Stimulated activated naive B cell treated with anti-CD40 and anti-IgM and Interleukin-4, amounts not matched to agents 10 μg/mL and 1 μg/mL and 100 μg/mL, for 72 hours (primary cell): ENCODE measurements at regions not wholly inside any gene's neighbourhood (a gene's known extent, or its start where the extent isn't known, plus 50 kb on each side); places are given as distances from the start of the nearest gene placed in this dataset.

Experiments
- ATAC-seq, 2 donors: fragments of 150-1000 bp; cut with Tn5 transposase; replicated peaks; 2 replicates each; pipeline ENCODE4 v1.10.0; 2021; ENCODE audit warnings: moderate library complexity in 1 of 2
- DNase-seq: peaks from one replicate; pipeline ENCODE4 v3.0.0; 2021
- H3K27ac Mint-ChIP-seq: one replicate; pipeline ENCODE4 v1.8.0; 2022; ENCODE audit warnings: mild to moderate bottlenecking, mixed read lengths
- H3K27me3 Mint-ChIP-seq, 2 donors: one replicate each; pipeline ENCODE4 v1.8.0; 2022; ENCODE audit warnings: mixed read lengths in 2 of 2
- H3K36me3 Mint-ChIP-seq, 2 donors: one replicate each; pipeline ENCODE4 v1.8.0; 2022; ENCODE audit warnings: mixed read lengths in 2 of 2, mild to moderate bottlenecking in 1 of 2
- H3K4me1 Mint-ChIP-seq, 2 donors: one replicate each; pipeline ENCODE4 v1.8.0; 2022; ENCODE audit warnings: mixed read lengths in 2 of 2, mild to moderate bottlenecking in 1 of 2
- H3K4me3 Mint-ChIP-seq, 2 donors: one replicate each; pipeline ENCODE4 v1.8.0; 2022; ENCODE audit warnings: mild to moderate bottlenecking in 2 of 2, mixed read lengths in 2 of 2, moderate library complexity in 1 of 2
- H3K9me3 Mint-ChIP-seq, 2 donors: one replicate each; pipeline ENCODE4 v1.8.0; 2022; ENCODE audit warnings: mixed read lengths in 2 of 2, mild to moderate bottlenecking in 1 of 2

- no peak overlapping the region for H3K4me3 Mint-ChIP-seq
- H3K36me3 Mint-ChIP-seq, result no peaks in the 10 kb centered on the region
- H3K9me3 Mint-ChIP-seq, result no peaks in the 10 kb centered on the region
- H3K27ac Mint-ChIP-seq, result no peak overlapping the region
- ATAC-seq (no peak), DNase-seq (no peak)
- peaks cover 0 to 30% of the 10 kb centered on the region in 2 donors for H3K27me3 Mint-ChIP-seq
- H3K4me1 Mint-ChIP-seq, result peaks cover 7 to 9% of the 10 kb centered on the region in 2 donors
Observed at GRCh38 chrX:15926622-15927021, 72.0 kb upstream of the AP1S2 start.

DNA sequence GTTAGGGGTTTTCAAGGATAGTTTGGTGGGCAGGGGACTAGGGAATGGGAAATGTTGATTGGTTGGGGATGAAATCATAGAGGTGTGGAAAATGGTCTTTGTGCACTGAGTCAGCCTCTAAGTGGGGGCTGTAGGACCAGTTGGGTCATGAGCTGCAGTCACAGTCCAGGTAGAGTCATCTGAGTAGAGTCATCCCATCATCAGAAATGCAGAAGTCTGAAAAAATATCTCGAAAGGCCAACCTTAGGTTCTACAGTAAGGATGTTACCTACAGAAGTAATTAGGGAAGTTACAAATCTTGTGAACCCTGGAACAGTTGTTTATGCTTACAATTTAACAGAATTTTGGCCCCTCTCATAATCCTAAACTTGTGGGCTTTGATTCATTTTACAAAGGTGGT is 63.4 kb upstream of the AP1S2 start:
- H3K27me3 Mint-ChIP-seq, result peaks cover 0 to 5% of the 10 kb centered on the region in 2 donors
- H3K36me3 Mint-ChIP-seq, result peaks cover 0 to 2% of the 10 kb centered on the region in 2 donors
- DNase-seq (no peak), ATAC-seq (peak; percentile 65 to 85)
- H3K4me1 Mint-ChIP-seq, result peaks cover 8 to 17% of the 10 kb centered on the region in 2 donors
- no peaks in the 10 kb centered on the region for H3K9me3 Mint-ChIP-seq
- H3K4me3 Mint-ChIP-seq, result no peak overlapping the region
- no peak overlapping the region for H3K27ac Mint-ChIP-seq

GRCh38 chrX:15916704-15917084 is 62.1 kb upstream of the AP1S2 start:
- H3K9me3 Mint-ChIP-seq, result no peaks in the 10 kb centered on the region
- DNase-seq, result no peak
- H3K4me3 Mint-ChIP-seq, result no peak overlapping the region
- H3K27me3 Mint-ChIP-seq, result peaks cover 0 to 5% of the 10 kb centered on the region in 2 donors
- H3K27ac Mint-ChIP-seq, result peak overlapping the region; percentile 38
- peaks cover 0 to 2% of the 10 kb centered on the region in 2 donors for H3K36me3 Mint-ChIP-seq
- H3K4me1 Mint-ChIP-seq, result peaks cover 11 to 19% of the 10 kb centered on the region in 2 donors
- no peak for ATAC-seq

- ATAC-seq, result no peak
- Mint-ChIP-seq H3K9me3 (no peaks in the 10 kb centered on the region), H3K27ac (peak overlapping the region; percentile 38), H3K27me3 (peaks cover 0 to 5% of the 10 kb centered on the region in 2 donors), H3K4me1 (peaks cover 13 to 21% of the 10 kb centered on the region in 2 donors), H3K4me3 (no peak overlapping the region), H3K36me3 (peaks cover 0 to 2% of the 10 kb centered on the region in 2 donors)
- DNase-seq, result no peak
Observed at GRCh38 chrX:15915959-15916703, 61.5 kb upstream of the AP1S2 start.

DNA sequence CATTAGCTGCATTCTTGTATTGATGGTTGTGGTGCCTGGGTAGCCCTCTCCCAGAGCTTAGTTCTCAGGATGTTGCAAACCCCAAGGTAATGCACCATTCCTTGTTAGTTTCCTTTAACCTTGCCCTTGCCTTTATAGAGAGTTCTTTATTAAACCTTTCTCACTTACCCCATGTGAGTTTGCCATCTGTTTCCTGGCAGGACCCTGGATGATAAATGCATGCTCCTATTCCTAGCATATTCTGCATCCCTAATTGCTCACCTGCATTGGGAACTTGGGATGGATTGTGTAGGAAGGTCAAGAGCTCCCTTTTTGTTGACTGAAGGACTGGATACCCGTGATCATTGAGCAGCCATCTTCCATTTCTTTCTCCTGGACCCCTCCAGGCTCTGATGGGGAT is 59.9 kb upstream of the AP1S2 start:
- DNase-seq (no peak), ATAC-seq (no peak)
- no peak overlapping the region for H3K27ac Mint-ChIP-seq
- H3K9me3 Mint-ChIP-seq, result no peaks in the 10 kb centered on the region
- no peak overlapping the region for H3K4me3 Mint-ChIP-seq
- peaks cover 0 to 2% of the 10 kb centered on the region in 2 donors for H3K36me3 Mint-ChIP-seq
- peaks cover 13 to 21% of the 10 kb centered on the region in 2 donors for H3K4me1 Mint-ChIP-seq
- peaks cover 0 to 5% of the 10 kb centered on the region in 2 donors for H3K27me3 Mint-ChIP-seq

DNA sequence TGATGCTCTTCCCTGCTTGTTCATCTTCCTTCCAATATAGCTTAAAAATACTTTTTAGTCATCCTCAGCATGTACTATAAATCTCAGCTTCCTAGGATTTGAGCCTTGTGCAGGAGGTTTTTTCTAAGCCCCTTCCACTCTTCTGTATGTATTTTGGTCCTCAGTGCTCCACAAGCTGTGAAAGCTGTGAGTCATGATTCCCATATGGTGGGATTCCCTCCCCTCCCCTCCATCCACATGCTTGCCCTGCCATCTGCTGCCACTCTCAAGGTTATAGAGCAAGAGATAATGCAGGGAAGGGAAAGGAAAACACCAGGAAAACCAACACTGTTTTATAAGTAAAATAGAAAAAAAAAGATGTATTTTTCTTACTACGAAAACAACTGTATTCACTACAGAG is 58.5 kb upstream of the AP1S2 start:
- Mint-ChIP-seq H3K4me3 (no peak overlapping the region), H3K36me3 (peaks cover 0 to 2% of the 10 kb centered on the region in 2 donors)

GRCh38 chrX:15911734-15912550 is 57.3 kb upstream of the AP1S2 start:
- H3K4me3 Mint-ChIP-seq, result no peak overlapping the region
- peak; percentile 6 for DNase-seq
- peak; percentile 94 to 97 for ATAC-seq
- H3K4me1 Mint-ChIP-seq, result peaks cover 12% of the 10 kb centered on the region in 2 donors
- no peak overlapping the region for H3K27ac Mint-ChIP-seq
- no peaks in the 10 kb centered on the region for H3K36me3 Mint-ChIP-seq
- no peaks in the 10 kb centered on the region for H3K9me3 Mint-ChIP-seq
- H3K27me3 Mint-ChIP-seq, result peaks cover 0 to 9% of the 10 kb centered on the region in 2 donors

More for the DNA sequence above, 58.5 kb upstream of the AP1S2 start:
- DNase-seq, result no peak
- Mint-ChIP-seq H3K27me3 (peaks cover 0 to 9% of the 10 kb centered on the region in 2 donors), H3K4me1 (peaks cover 15 to 21% of the 10 kb centered on the region in 2 donors), H3K9me3 (no peaks in the 10 kb centered on the region), H3K27ac (no peak overlapping the region)
- ATAC-seq, result no peak

DNA sequence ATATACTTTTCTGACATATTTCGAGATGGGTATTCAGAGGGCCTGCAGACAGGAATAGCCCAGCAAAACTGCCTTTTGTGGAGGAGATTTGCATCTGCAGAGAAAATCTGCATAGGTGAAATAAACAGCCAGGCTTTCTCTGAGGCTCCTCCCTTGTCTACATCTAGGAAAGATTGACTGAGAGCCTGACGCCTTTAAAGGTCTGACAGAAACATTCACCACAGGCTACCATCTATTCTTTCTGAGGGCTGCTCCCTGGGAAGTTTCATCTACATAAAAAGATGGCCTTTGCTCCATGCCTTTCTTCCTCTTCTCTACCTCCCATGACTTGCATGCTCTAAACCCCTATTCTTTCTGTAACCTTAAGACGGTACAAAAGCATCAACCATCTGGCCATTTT is 55.0 kb upstream of the AP1S2 start:
- Mint-ChIP-seq H3K4me1 (peaks cover 4 to 7% of the 10 kb centered on the region in 2 donors), H3K9me3 (no peaks in the 10 kb centered on the region), H3K27ac (no peak overlapping the region), H3K27me3 (peaks cover 0 to 9% of the 10 kb centered on the region in 2 donors), H3K36me3 (no peaks in the 10 kb centered on the region), H3K4me3 (no peak overlapping the region)
- ATAC-seq, result no peak
- DNase-seq, result no peak

DNA sequence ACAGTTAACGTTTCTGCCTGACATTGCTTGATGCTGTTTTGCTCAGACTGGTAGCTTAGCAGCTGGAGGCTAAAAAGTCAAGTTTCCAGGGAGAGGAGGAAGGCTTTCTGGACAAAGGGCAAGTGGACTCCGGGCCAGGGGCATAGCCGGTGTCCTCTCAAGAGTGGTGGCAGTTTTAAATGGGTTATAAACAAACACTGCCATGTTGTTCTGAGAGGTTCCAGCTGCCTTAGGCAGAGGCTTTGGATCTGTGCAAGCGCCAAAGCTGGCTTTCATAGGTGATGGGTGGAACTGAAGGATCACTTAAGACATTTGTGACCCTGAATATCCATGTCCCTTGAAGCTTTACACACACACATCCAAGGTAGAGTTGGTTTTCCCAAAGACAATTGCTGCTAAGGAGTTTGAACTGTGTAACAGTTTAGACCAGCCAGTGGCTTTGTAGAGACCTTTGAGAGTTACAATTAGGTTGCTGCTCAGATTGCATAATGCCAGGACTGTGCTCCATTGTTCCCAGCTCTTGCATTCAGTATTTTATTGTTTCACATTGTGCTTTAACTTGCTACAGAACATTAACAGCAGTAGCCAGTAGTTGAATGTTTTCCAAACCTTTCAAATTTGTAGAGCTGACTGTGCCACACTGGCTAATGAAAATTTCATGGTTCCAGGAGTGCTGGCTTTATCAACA is 54.1 kb upstream of the AP1S2 start:
- Mint-ChIP-seq H3K36me3 (no peaks in the 10 kb centered on the region), H3K27ac (no peak overlapping the region), H3K4me1 (peaks cover 4 to 7% of the 10 kb centered on the region in 2 donors), H3K4me3 (no peak overlapping the region), H3K27me3 (peaks cover 0 to 5% of the 10 kb centered on the region in 2 donors), H3K9me3 (no peaks in the 10 kb centered on the region)
- no peak for DNase-seq
- ATAC-seq, result no peak

DNA sequence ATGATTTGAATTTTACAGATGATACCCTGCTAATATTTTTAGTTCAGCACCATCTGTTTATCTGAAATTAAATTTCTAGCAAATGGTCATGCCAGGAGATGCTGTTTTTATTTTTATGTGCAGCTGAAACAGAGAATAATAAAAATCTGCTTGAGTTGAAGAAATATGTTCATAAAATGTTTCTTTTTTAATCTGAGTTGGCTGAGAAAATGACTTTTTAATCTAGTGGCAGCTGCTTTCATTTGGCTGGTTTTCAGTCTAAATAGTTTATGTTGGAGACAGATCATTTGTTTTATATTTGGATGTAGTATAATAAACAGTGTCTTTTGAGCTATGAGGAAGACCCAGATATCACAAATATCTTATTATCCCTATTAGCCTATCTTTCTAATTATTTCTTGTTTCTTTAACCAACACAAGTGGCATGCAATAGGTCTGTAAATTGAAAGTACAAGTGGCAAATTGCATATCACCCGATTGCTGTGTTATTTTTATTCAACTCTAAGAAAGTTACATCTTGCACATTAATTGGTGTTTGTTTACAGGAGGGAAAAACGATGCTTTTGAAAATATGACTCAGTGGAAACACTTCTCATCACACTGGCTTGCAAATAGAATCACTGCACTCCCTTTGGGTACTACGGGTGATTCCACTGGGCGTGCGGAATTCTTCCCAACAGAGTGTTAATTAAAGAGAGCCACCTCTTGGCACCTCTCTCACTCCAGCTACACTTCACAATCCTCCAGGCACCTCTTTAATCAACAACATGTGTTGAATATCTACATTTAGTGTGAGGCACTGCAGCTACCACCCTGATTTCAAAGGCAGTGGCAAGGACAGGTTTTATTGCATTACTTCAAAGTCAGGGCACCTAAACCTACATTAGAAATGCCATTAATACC is 51.7 kb upstream of the AP1S2 start:
- DNase-seq (no peak), ATAC-seq (no peak)
- H3K27me3 Mint-ChIP-seq, result peaks cover 0 to 5% of the 10 kb centered on the region in 2 donors
- H3K4me1 Mint-ChIP-seq, result peaks cover 0 to 8% of the 10 kb centered on the region in 2 donors
- H3K9me3 Mint-ChIP-seq, result peaks cover 4 to 6% of the 10 kb centered on the region in 2 donors
- H3K36me3 Mint-ChIP-seq, result peaks cover 6 to 7% of the 10 kb centered on the region in 2 donors
- H3K4me3 Mint-ChIP-seq, result no peak overlapping the region
- no peak overlapping the region for H3K27ac Mint-ChIP-seq
